GM06990 (cell line): ENCODE measurements at regions not wholly inside any gene's neighbourhood (a gene's known extent, or its start where the extent isn't known, plus 50 kb on each side); places are given as distances from the start of the nearest gene placed in this dataset.

ENCODE experiments used
- DNase-seq: peaks from one replicate; pipeline ENCODE4 v3.0.0-alpha.2; 2011; ENCODE audit not compliant: insufficient read length; ENCODE audit errors: extremely low read depth
- H3K27me3 ChIP-seq: replicated peaks from 2 replicates; pipeline ENCODE4 v1.6.0; 2011; ENCODE audit warnings: low read length; ENCODE audit not compliant: control insufficient read depth, insufficient read depth
- H3K36me3 ChIP-seq: 2 replicates; pipeline ENCODE4 v1.5.1; 2011; ENCODE audit warnings: low read length; ENCODE audit not compliant: control insufficient read depth, insufficient read depth
- H3K4me3 ChIP-seq: replicated peaks from 2 replicates; pipeline ENCODE4 v1.5.1; 2011; ENCODE audit warnings: low read depth, mild to moderate bottlenecking, control low read depth, low read length
- CTCF ChIP-seq: IDR thresholded peaks from 2 replicates; pipeline ENCODE4 v1.5.1; 2011; ENCODE audit warnings: low read length, control low read depth, mild to moderate bottlenecking, inconsistent platforms; ENCODE audit not compliant: insufficient read depth, poor library complexity, severe bottlenecking

- no peak for TF ChIP-seq CTCF
- no peak overlapping the region for H3K4me3 ChIP-seq
- no peaks in the 10 kb centered on the region for H3K36me3 ChIP-seq
- DNase-seq = no peak
- no peaks in the 10 kb centered on the region for H3K27me3 ChIP-seq
Observed at GRCh38 chr2:890791-891190, 59.9 kb upstream of the SNTG2 start.

- DNase-seq = no peak
- Histone ChIP-seq H3K4me3 (no peak overlapping the region), H3K27me3 (no peaks in the 10 kb centered on the region), H3K36me3 (no peaks in the 10 kb centered on the region)
- TF ChIP-seq CTCF = no peak
Observed at GRCh38 chr2:890214-890613, 60.4 kb upstream of the SNTG2 start.

GRCh38 chr2:888906-889566 lies 61.6 kb upstream of the SNTG2 start:
- H3K27me3 ChIP-seq = no peaks in the 10 kb centered on the region
- no peak overlapping the region for H3K4me3 ChIP-seq
- no peaks in the 10 kb centered on the region for H3K36me3 ChIP-seq
- TF ChIP-seq CTCF = no peak
- DNase-seq = no peak

GRCh38 chr2:888211-888801 lies 62.3 kb upstream of the SNTG2 start:
- no peak for DNase-seq
- Histone ChIP-seq H3K36me3 (no peaks in the 10 kb centered on the region), H3K27me3 (no peaks in the 10 kb centered on the region), H3K4me3 (no peak overlapping the region)
- no peak for TF ChIP-seq CTCF

GRCh38 chr2:887639-888038 lies 63.0 kb upstream of the SNTG2 start:
- H3K27me3 ChIP-seq = no peaks in the 10 kb centered on the region
- no peak for DNase-seq
- no peak for TF ChIP-seq CTCF
- H3K4me3 ChIP-seq = no peak overlapping the region
- H3K36me3 ChIP-seq = no peaks in the 10 kb centered on the region
